C1 segment of cervical spinal cord (tissue), 14 donors: ENCODE measurements at regions not wholly inside any gene's neighbourhood (a gene's known extent, or its start where the extent isn't known, plus 50 kb on each side); places are given as distances from the start of the nearest gene placed in this dataset.
"Not testable (repeated sequence)": the region's sequence is repeated elsewhere in the genome, so short reads cannot be mapped to it uniquely, and the experiment has no call there.

ENCODE experiments used
- DNase-seq, 14 donors: peaks; one replicate each; lab custom pipeline; 2025; lab: John Stamatoyannopoulos, UW

DNA sequence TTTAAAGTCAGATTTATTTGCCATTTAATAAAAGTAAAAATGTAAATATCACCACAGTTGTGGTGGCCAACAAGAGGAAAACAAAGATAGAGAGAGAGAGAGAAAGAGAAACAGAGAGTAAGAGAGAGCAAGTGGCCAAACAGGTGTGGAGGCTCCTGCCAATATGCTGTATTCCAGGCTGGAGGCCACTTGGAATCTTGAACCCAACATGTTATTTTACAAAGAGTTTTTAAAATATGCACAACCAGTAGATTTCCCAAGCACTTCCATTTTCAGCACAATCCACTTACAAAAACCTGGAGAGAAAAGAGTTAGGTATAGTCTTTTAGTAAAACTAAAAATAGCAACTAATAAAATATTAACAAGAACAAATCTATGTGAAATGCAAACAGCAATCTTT lies 1323.1 kb upstream of the CITED2 start:
- DNase-seq = no peak

GRCh38 chr6:140684776-140685550 lies 1310.5 kb upstream of the CITED2 start:
- DNase-seq = no peak

DNA sequence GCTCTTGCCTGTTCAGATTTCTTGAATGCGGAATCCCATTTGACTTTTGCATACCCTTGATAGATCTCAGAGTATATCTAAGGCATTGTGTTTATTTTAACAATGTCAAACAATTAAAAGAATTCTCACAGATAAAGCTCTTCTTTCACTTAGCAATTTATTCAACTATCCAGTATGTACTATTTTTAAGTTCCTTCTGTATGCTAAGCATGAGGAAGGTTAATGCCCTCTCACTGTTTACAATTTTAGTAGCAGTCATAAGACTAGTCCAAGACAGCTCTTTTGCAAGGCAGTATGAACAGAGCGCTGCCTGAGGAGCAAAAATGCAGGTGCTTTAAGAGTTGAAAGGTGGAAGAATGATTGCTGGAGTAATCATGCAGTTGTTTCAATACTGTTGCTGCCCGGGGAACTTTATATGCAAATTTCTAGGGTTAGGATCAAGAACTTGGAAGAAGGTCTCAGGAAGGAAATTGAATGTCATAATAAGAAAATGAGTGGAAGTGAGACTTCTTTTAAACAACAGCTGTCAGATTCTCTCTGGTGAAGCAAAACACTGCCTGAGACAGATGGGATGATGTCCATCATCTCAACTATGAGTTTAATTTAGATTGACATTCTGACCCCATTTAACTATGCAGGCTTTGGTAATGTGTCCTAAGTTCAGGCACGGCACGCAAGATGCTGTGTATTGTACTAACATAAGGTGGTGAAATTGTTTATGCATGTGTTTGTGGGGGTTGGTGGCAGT lies 1303.5 kb upstream of the CITED2 start:
- DNase-seq = no peak

GRCh38 chr6:140671926-140672325 lies 1297.5 kb upstream of the CITED2 start:
- no peak for DNase-seq

- no peak for DNase-seq
Measured at GRCh38 chr6:140670021-140670420, 1295.6 kb upstream of the CITED2 start.

GRCh38 chr6:140669321-140669720 lies 1294.9 kb upstream of the CITED2 start:
- DNase-seq = no peak

DNA sequence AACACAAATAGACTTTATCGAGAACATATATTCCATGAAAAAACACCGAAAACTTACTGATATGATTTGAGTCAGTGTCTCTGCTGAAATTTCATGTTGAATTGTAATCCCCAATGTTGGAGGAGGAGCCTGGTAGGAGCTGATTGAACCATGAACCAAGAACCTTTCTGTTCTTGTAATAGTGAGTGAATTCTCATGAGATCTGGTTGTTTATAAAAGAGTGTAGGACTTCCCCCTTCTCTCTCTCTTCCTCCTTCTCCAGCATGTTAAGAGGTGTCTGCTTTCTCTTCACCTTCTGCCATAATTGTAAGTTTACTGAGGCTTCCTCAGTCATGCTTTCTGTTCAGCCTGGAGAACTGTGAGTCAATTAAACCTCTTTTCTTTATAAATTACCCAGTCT lies 1289.3 kb upstream of the CITED2 start:
- DNase-seq = no peak

GRCh38 chr6:140663094-140663493 lies 1288.6 kb upstream of the CITED2 start:
- DNase-seq = no peak

- DNase-seq = no peak
Measured at GRCh38 chr6:140661691-140662090, 1287.2 kb upstream of the CITED2 start.

GRCh38 chr6:140660295-140660694 lies 1285.8 kb upstream of the CITED2 start:
- DNase-seq = no peak

- no peak for DNase-seq
Measured at GRCh38 chr6:140653972-140654371, 1279.5 kb upstream of the CITED2 start.

GRCh38 chr6:140653506-140653905 lies 1279.1 kb upstream of the CITED2 start:
- DNase-seq = no peak

DNA sequence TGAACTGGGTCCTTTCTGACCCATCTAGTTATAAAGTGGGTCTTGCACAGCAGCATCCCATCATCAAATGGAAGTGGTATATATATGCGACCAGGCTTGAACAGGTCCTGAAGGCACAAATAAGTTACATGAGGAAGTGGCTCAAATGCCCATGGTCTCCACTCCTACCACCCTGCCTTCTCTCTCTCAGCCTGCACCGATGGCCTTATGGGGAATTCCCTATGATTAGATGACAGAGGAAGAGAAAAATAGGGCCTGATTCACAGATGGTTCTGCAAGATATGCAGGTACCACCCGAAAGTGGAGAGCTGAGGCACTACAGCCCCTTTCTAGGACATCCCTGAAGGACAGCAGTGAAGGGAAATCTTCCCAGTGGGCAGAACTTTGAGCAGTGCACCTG lies 1275.1 kb upstream of the CITED2 start:
- DNase-seq = not testable (repeated sequence)

DNA sequence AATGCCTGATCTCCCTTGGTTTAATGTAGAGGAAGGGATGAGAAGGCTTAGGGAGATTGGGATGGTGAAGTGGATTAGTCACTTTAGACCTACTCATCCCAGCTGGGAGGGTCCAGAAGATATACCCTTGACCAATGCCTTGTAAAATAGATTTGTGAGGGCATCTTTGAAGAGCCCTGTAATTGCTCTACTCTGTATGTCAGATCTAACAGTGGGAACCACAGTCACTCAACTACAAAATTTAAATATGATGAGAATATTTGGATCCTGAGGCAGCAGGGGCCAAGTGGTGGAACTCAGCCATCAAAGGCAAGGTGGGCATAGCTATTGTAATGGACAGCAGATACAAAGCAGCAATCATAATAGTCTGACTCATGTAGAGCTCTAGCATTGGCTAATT lies 1272.9 kb upstream of the CITED2 start:
- not testable (repeated sequence) for DNase-seq

DNA sequence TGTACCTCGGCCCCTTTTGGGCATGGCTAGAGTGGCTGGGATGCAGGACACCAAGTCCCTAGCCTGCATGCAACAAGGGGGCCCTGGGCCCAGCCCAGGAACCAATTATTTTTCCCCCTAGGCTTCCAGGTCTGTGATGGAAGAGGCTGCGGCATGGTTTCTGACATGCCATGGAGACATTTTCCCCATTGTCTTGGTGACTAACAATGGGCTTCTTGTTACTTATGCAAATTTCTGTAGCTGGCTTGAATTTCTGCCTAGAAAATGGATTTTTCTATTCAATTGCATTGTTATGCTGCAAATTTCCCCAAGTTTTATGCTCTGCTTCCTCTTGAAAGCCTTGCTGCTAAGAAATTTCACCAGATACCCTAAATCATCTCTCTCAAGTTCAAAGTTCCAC lies 1269.6 kb upstream of the CITED2 start:
- DNase-seq = peak in 2 of 14 donors; percentile 7 to 15

- DNase-seq = no peak
Measured at GRCh38 chr6:140641412-140641811, 1267.0 kb upstream of the CITED2 start.

GRCh38 chr6:140636908-140637402 lies 1262.5 kb upstream of the CITED2 start:
- DNase-seq = no peak

DNA sequence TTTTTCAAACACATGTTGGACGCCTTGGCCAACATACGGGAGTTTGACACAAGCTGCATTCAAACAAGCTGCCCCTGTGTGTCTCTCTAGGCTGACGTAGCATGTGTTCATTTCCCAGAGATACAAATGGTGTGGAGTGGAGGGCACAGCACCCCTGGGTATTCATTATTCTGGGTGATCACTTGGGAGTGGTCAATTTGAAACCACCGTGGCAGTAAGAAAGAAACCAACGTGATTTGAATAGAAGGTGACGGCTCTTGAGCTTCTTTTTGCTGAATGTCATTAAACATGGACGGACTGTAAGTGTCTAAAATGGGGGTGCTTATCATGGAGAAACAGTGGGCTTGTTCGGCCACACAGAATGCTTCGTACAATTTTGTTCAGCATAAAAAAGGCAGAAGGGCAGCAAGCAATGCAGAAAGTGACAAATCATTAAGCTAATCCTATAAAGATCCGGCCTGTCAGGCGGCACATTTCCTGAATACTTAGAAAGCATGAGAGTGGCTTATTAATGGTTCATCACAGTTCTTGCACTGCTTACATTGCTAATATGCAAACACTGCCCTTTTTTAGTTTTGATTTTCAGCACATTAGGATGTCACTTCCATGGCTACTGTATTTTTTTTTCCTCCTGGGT lies 1261.9 kb upstream of the CITED2 start:
- DNase-seq = peak in 2 of 14 donors; percentile 3

DNA sequence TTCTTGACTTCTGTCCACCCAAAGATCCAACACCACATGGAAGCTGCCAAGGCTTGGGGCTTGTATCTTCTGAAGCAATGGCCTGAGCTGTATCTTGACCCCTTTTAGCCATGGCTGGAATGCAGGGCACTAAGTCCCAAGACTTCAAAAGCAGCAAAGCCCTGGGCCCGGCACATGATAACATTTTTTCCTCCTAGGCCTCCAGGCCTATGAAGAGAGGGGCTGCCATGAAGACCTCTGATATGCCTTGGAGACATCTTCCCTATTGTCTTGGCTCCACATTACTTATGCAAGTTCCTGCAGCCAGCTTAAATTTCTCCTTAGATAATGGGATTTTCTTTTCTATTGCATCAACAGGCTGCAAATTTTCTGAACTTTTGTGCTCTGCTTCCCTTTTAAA lies 1252.6 kb upstream of the CITED2 start:
- DNase-seq = no peak

DNA sequence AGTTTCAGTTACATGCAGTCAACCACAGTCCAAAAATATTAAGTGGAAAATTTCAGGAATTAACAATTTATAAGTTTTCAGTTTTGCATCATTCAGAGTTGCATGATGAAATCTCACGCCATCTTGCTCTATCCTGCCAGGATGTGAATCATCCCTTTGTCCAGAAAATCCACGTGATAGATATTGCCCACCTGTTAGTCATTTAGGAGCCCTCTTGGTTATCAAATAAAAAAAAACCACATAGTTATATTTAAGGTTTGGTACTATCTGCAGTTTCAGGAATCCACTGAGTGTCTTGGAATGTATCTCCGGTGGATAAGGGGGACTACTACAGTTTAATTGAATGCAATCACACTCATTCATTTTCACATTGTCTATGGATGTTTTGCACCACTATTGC lies 1249.0 kb upstream of the CITED2 start:
- DNase-seq = no peak

GRCh38 chr6:140620496-140620895 lies 1246.0 kb upstream of the CITED2 start:
- DNase-seq = no peak

- no peak for DNase-seq
Measured at GRCh38 chr6:140609956-140610355, 1235.5 kb upstream of the CITED2 start.
